HG02610 (cell line): ENCODE measurements at regions not wholly inside any gene's neighbourhood (a gene's known extent, or its start where the extent isn't known, plus 50 kb on each side); places are given as distances from the start of the nearest gene placed in this dataset.

Source experiments
- ATAC-seq: cut with Tn5 transposase; IDR thresholded peaks from one replicate; pipeline ENCODE4 v1.9.1; 2021; ENCODE audit warnings: mild to moderate bottlenecking, moderate library complexity; ENCODE audit not compliant: unreplicated experiment

DNA sequence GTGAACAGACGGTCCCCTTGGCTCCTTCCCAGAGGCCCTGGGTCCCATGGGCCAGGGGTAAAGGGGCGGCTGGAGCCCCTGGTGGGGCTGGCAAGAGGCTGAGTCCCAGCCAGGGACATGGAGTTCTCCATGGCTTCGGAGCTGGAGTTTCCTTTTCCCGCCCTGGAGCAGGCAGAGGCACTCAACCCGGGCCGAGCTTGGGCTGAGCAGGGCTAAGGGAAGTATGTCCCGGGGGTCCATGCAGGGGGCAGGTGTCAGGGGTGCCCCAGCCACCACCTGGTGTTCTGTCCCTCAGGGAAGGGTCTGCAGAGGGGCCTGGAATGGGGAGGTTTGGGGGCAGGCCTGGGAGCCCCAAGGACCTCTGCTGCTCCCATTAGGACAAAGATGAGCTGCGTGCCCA lies 54.0 kb upstream of the TPM4 start:
- ATAC-seq, result no peak

DNA sequence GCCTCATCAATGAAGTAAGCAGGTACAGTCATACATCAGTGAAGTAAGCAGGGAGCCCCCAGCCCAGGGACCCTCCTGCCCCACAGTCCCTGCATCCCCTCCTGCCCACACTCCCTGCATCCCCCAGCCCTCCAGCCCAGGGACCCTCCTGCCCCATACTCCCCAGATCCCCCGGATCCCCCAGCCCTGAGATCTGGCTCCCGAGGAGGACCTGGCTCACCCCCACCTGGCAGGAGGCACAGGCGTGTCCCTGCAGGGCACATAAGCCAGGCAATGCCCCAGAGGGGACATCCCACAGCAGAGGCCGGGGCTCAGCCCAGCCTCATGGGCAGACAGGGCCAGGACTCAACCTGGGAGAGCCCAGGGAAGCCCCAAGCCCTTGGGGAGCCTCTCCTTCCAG lies 53.6 kb upstream of the TPM4 start:
- ATAC-seq, result no peak

DNA sequence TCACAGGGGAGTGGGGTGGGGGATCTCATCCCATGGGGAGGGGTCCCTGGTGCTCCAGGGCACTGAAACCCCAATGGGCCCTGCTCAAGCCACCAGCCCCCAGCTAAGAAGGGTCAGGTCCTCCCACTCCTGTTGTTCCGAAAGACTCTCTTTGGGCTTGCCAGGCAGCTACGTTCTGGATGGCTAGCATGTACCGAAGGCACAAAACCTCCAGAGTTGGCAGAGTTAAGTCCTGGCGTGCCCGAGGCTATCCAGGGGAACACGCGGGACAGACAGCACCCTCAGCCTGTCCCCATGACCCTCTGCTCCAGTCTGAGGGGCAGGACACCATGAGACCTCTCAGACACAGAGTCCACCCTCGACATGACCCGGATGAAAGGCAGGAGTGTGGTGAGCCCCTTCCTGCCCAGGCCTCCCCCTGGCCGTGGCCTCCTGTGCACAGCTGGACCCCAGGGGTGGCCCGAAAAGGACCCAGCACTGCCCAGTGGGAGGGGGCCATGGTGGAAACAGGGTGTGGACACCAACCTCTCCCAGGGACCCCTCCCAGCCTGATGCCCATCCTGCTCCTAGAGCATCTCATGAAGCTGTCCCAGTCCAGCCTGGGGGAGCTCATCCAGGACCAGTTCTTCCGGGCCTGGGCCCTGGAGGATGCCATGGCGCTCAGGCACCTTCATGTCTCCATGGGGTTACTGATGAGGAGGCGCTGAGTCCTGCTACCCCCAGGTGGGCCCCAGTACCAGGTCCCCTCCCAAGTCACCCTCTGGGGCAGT lies 53.0 kb upstream of the TPM4 start:
- ATAC-seq, result no peak

DNA sequence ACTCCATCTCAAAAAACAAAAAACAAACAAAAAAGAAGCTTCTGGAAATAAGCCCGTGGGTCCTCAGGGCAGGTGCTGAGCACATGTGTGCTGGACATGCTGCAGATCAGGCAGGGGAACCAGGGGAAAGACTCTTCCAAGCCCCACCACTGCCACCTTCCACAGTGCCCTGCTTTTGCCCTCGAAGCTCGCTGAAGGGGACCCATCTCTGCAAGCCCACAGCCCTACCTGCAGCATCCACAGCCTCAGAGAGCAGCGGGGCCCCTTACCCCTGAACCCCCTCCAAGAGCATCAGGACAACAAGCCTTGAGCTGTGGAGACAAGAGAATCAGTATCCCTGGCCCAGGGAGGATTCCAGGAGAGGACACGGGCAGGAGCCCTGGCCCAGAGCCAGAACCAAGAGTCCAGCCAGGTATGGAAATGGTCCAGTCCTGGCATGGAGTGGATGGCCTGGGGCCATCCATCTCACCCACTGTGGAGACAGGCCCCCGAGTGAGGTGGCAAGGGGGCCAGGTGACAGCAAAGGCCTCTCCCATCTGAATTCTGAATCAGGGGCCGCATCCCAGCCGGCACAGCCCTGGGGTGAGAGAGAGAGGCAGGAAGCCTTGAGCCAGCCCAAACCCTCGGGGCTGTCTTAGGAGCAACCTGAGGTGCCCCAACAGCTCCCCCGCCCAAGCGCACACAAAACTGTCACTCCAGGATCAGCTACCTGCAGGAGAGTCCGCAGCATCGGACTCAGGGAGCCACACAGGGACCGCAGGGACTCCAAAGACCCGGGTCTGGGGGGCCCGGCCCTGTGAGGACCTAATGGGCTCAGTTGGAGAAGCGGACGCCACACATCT lies 51.8 kb upstream of the TPM4 start:
- no peak for ATAC-seq

DNA sequence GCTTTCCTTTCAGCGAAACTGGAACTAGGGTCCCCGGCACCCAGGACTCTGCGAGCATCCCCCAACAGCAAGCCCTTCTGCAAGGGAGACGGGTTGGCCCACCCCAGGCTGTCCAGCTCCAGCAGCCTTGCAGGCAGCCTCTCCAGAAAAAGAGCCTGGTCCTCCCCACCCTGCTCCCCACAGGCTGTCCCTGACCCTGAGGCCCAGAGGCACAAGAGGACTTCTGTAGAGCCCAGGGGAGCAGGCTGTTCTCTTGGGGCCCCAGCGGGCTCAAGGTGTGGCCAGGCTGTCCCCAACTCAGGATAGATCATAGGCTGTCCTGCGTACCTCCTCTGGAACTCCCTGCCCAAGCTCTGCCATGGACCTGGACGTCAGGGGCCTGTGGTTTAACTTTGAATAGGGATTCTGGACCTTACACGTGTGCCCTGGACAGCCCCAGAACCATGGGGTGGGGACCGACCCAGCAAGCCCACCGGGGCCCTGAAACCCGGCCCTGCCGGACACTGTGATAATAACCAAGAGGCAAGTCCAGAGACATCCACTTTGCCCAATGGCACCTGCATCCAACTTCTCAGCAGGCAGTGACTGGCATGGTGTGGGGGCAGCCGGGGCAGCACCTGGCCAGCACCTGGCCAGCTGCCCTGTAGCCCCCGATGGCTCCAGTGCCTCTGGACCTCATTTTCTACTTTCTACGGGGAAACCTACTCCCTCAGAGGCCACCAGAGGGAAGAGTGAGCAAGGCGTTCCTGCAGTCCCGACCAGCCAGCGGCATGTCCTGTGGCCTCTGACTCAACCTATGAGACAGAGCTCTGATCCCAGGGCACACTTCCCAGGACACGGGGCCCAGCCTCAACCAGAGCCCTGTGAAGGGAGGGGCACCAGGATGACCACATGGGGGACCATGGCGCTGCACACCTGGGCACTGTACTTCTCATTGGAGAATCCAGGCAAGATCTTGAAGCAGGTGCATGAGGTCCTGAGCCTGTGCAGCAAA lies 50.9 kb upstream of the TPM4 start:
- ATAC-seq, result no peak

DNA sequence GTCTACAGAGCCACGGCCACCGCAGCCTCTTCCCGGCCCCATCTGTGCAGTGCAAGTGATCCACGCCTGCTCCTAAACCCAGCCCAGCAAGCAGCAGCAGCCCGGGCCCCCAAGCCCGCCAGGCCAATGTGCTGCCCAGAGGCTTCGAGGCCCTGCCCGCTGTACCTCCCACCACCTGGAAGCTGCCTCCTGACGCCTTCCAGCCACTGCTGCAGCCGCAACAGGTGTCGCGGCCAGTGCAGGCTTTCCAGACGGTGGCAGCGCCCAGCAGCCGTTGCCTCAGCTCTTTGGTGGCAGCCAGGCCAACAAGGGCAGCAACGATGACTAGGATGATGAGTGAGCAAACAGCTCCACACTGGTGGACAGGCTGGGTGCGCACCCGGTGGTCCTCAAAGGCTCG lies 50.2 kb upstream of the TPM4 start:
- no peak for ATAC-seq
